ENCODE measurements at regions not wholly inside any gene's neighbourhood (a gene's known extent, or its start where the extent isn't known, plus 50 kb on each side); places are given as distances from the start of the nearest gene placed in this dataset.

- no peak for TF ChIP-seq POLR2AphosphoS5 (IDR thresholded peaks at IDR 0.05)
- TF ChIP-seq POLR2A (IDR thresholded peaks at IDR 0.05): no peak
- TF ChIP-seq, protein P1, sequence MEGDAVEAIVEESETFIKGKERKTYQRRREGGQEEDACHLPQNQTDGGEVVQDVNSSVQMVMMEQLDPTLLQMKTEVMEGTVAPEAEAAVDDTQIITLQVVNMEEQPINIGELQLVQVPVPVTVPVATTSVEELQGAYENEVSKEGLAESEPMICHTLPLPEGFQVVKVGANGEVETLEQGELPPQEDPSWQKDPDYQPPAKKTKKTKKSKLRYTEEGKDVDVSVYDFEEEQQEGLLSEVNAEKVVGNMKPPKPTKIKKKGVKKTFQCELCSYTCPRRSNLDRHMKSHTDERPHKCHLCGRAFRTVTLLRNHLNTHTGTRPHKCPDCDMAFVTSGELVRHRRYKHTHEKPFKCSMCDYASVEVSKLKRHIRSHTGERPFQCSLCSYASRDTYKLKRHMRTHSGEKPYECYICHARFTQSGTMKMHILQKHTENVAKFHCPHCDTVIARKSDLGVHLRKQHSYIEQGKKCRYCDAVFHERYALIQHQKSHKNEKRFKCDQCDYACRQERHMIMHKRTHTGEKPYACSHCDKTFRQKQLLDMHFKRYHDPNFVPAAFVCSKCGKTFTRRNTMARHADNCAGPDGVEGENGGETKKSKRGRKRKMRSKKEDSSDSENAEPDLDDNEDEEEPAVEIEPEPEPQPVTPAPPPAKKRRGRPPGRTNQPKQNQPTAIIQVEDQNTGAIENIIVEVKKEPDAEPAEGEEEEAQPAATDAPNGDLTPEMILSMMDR (IDR thresholded peaks at IDR 0.05): no peak
Measured at GRCh38 chr13:74210693-74211393, 76.6 kb upstream of the KLF12 start.
